22Rv1 (cell line): ENCODE measurements at regions not wholly inside any gene's neighbourhood (a gene's known extent, or its start where the extent isn't known, plus 50 kb on each side); places are given as distances from the start of the nearest gene placed in this dataset.

ENCODE experiments used
- H3K27ac ChIP-seq: fragments of 450-650 bp; 2 replicates; pipeline ENCODE4 v1.5.1; 2017
- CTCF ChIP-seq: fragments of 450-650 bp; IDR thresholded peaks from 2 replicates; pipeline ENCODE4 v1.5.1; 2017; ENCODE audit warnings: mild to moderate bottlenecking
- ZFX ChIP-seq: fragments of 450-650 bp; IDR thresholded peaks from 2 replicates; pipeline ENCODE4 v1.6.1; 2017; ENCODE audit warnings: antibody characterized with exemption, borderline replicate concordance

GRCh38 chr9:103649086-103649485 lies 445.0 kb upstream of the SMC2 start:
- TF ChIP-seq ZFX: no peak
- no peak for TF ChIP-seq CTCF

GRCh38 chr9:103658156-103658555 lies 436.0 kb upstream of the SMC2 start:
- H3K27ac ChIP-seq: no peak overlapping the region
- TF ChIP-seq CTCF: no peak
- TF ChIP-seq ZFX: no peak

More at GRCh38 chr9:103649086-103649485, 445.0 kb upstream of the SMC2 start:
- H3K27ac ChIP-seq: no peak overlapping the region

- TF ChIP-seq ZFX (no peak), CTCF (no peak)
- no peak overlapping the region for H3K27ac ChIP-seq
Observed at GRCh38 chr9:103660830-103661229, 433.3 kb upstream of the SMC2 start.

- no peak overlapping the region for H3K27ac ChIP-seq
- TF ChIP-seq ZFX: no peak
- no peak for TF ChIP-seq CTCF
Observed at GRCh38 chr9:103661663-103662062, 432.4 kb upstream of the SMC2 start.

GRCh38 chr9:103669296-103669695 lies 424.8 kb upstream of the SMC2 start:
- no peak for TF ChIP-seq CTCF
- TF ChIP-seq ZFX: no peak

GRCh38 chr9:103674271-103674670 lies 419.8 kb upstream of the SMC2 start:
- H3K27ac ChIP-seq: no peak overlapping the region

More at GRCh38 chr9:103669296-103669695, 424.8 kb upstream of the SMC2 start:
- H3K27ac ChIP-seq: no peak overlapping the region

GRCh38 chr9:103680581-103680980 lies 413.5 kb upstream of the SMC2 start:
- no peak overlapping the region for H3K27ac ChIP-seq
- TF ChIP-seq CTCF (no peak), ZFX (no peak)

More at GRCh38 chr9:103674271-103674670, 419.8 kb upstream of the SMC2 start:
- TF ChIP-seq ZFX: no peak
- TF ChIP-seq CTCF: no peak
